IMR-90 (cell line): ENCODE measurements at regions not wholly inside any gene's neighbourhood (a gene's known extent, or its start where the extent isn't known, plus 50 kb on each side); places are given as distances from the start of the nearest gene placed in this dataset.

Experiments used
- ATAC-seq: fragments of 200-7000 bp; cut with Tn5 transposase; 2 replicates; pipeline ENCODE4 v1.9.1; 2020; ENCODE audit warnings: low read depth, mild to moderate bottlenecking, moderate library complexity
- BruUV-seq: library from RNA; stranded (reverse); fragments of 400-500 nt; replicated peaks from 2 replicates; lab custom pipeline; 2021; lab: Mats Ljungman, UMichigan
- CTCF ChIA-PET: fragments of 300-600 bp; formaldehyde crosslinking; extraction: SDS; loops from one replicate; lab custom pipeline; 2021; ENCODE audit warnings: antibody characterized with exemption; lab: Yijun Ruan, JAX
- POLR2A ChIA-PET: fragments of 300-600 bp; sonication (Branson Sonifier 250); formaldehyde crosslinking; loops from one replicate; lab custom pipeline; 2022; ENCODE audit warnings: antibody characterized with exemption; ENCODE audit not compliant: unreplicated experiment; lab: Charles Lee
- DNase-seq: peaks from one replicate; pipeline ENCODE4 v3.0.0; 2013
- H2AFZ ChIP-seq: replicated peaks from 2 replicates; pipeline ENCODE3; 2013; ENCODE audit warnings: low read length, mild to moderate bottlenecking; ENCODE audit not compliant: poor library complexity
- H2AK5ac ChIP-seq: 2 replicates; pipeline ENCODE4 v1.6.1; 2013; ENCODE audit warnings: low read depth, low read length, inconsistent platforms
- H2AK9ac ChIP-seq: replicated peaks from 2 replicates; pipeline ENCODE3; 2013; ENCODE audit warnings: mild to moderate bottlenecking, low read depth, low read length, moderate library complexity; ENCODE audit not compliant: poor library complexity
- H2BK120ac ChIP-seq: 2 replicates; pipeline ENCODE4 v1.6.1; 2013; ENCODE audit warnings: low read depth, low read length, inconsistent platforms
- H2BK15ac ChIP-seq: 3 replicates; pipeline ENCODE4 v1.6.1; 2013; ENCODE audit warnings: low read depth, low read length, inconsistent platforms
- H2BK20ac ChIP-seq: 2 replicates; pipeline ENCODE4 v1.6.1; 2013; ENCODE audit warnings: low read depth, mild to moderate bottlenecking, inconsistent platforms, low read length, moderate library complexity
- H2BK5ac ChIP-seq: 2 replicates; pipeline ENCODE4 v1.6.1; 2013; ENCODE audit warnings: mild to moderate bottlenecking, low read depth, low read length, inconsistent platforms; ENCODE audit not compliant: poor library complexity, severe bottlenecking
- H3K14ac ChIP-seq: replicated peaks from 2 replicates; pipeline ENCODE4 v1.6.1; 2013; ENCODE audit warnings: low read depth, low read length, inconsistent platforms
- H3K18ac ChIP-seq: 2 replicates; pipeline ENCODE4 v1.6.1; 2013; ENCODE audit warnings: low read depth, low read length, control low read depth
- H3K23ac ChIP-seq: 2 replicates; pipeline ENCODE4 v1.6.1; 2013; ENCODE audit warnings: low read depth, low read length, inconsistent platforms
- H3K27ac ChIP-seq: 2 replicates; pipeline ENCODE4 v1.5.1; 2013; ENCODE audit warnings: mild to moderate bottlenecking, control low read depth, low read length; ENCODE audit not compliant: insufficient read depth
- H3K27me3 ChIP-seq: 2 replicates; pipeline ENCODE4 v1.6.1; 2013; ENCODE audit warnings: low read length; ENCODE audit not compliant: control insufficient read depth, insufficient read depth
- H3K36me3 ChIP-seq: 2 replicates; pipeline ENCODE4 v1.6.1; 2013; ENCODE audit warnings: low read length, mixed read lengths; ENCODE audit not compliant: control insufficient read depth, insufficient read depth
- H3K4ac ChIP-seq: 2 replicates; pipeline ENCODE4 v1.6.1; 2013; ENCODE audit warnings: low read depth, low read length, inconsistent platforms
- H3K4me1 ChIP-seq: 2 replicates; pipeline ENCODE4 v1.6.1; 2013; ENCODE audit warnings: low read length, mixed read lengths; ENCODE audit not compliant: control insufficient read depth, insufficient read depth
- H3K4me2 ChIP-seq: 2 replicates; pipeline ENCODE4 v1.6.1; 2013; ENCODE audit warnings: low read depth, mild to moderate bottlenecking, control low read depth, low read length, moderate library complexity
- H3K4me3 ChIP-seq: 2 replicates; pipeline ENCODE4 v1.5.1; 2013; ENCODE audit warnings: low read depth, mild to moderate bottlenecking, control low read depth, low read length, moderate library complexity; ENCODE audit not compliant: insufficient read depth
- H3K56ac ChIP-seq: 2 replicates; pipeline ENCODE4 v1.6.1; 2013; ENCODE audit warnings: low read length, inconsistent platforms; ENCODE audit not compliant: insufficient read depth; ENCODE audit errors: extremely low read depth
- H3K79me1 ChIP-seq, 2 experiments: 2 replicates each; pipeline ENCODE4 v1.6.1; 2013; ENCODE audit warnings: low read length in 2 of 2, inconsistent platforms in 1 of 2, low read depth in 1 of 2
- H3K9ac ChIP-seq: 2 replicates; pipeline ENCODE4 v1.6.1; 2013; ENCODE audit warnings: low read depth, low read length, control low read depth
- H3K9me1 ChIP-seq: 2 replicates; pipeline ENCODE4 v1.6.1; 2013; ENCODE audit warnings: low read length, inconsistent platforms; ENCODE audit not compliant: insufficient read depth
- H3K9me3 ChIP-seq: 2 replicates; pipeline ENCODE4 v1.6.1; 2013; ENCODE audit warnings: low read length; ENCODE audit not compliant: control insufficient read depth, insufficient read depth
- H4K20me1 ChIP-seq: 2 replicates; pipeline ENCODE4 v1.6.1; 2013; ENCODE audit warnings: low read length, inconsistent platforms; ENCODE audit not compliant: insufficient read depth
- H4K5ac ChIP-seq: 2 replicates; pipeline ENCODE4 v1.6.1; 2013; ENCODE audit warnings: mild to moderate bottlenecking, low read depth, low read length, control low read depth
- H4K8ac ChIP-seq, 2 experiments: 2 replicates each; pipeline ENCODE4 v1.6.1; 2013; ENCODE audit warnings: low read depth in 2 of 2, low read length in 2 of 2, control low read depth in 1 of 2, inconsistent platforms in 1 of 2
- H4K91ac ChIP-seq: 2 replicates; pipeline ENCODE4 v1.6.1; 2013; ENCODE audit warnings: low read depth, low read length, inconsistent platforms; ENCODE audit not compliant: insufficient read depth
- MXI1 ChIP-seq: IDR thresholded peaks from 2 replicates; pipeline ENCODE4 v1.6.1; 2012; ENCODE audit warnings: low read depth, mild to moderate bottlenecking, low read length, moderate library complexity, borderline replicate concordance
- POLR2A ChIP-seq: IDR thresholded peaks from 2 replicates; pipeline ENCODE4 v1.6.1; 2012; ENCODE audit warnings: mild to moderate bottlenecking, low read depth, low read length
- WGBS, 2 experiments: methylation state at CpG; one replicate each; pipeline versions ENCODE4 v1.1.5 to v1.1.7; 2013; ENCODE audit warnings: missing lambda C conversion rate in 2 of 2; ENCODE audit not compliant: insufficient read length in 1 of 2; ENCODE audit errors: extremely low coverage in 2 of 2; 5-methylcytosine and 5-hydroxymethylcytosine counted together
- dilution Hi-C: fragments of 300-500 bp; cut with HindIII; formaldehyde crosslinking; loops from one replicate; pipeline ENCODE4 v1.14.3; 2018; ENCODE audit warnings: low sequenced_read_pairs; ENCODE audit not compliant: unreplicated experiment
- in situ Hi-C: fragments of 300-500 bp; cut with MboI; formaldehyde crosslinking; loops from 3 replicates; pipeline ENCODE4 v1.14.3; 2019; ENCODE audit warnings: low sequenced_read_pairs, inconsistent platforms, mixed read lengths
- intact Hi-C: fragments of 100-400 bp; cut with micrococcal nuclease; formaldehyde crosslinking; loops from 2 replicates; pipeline ENCODE4 v1.10.0; 2022
- TF ChIP-seq, protein P1 (sequence below): fragments of 150-350 bp; IDR thresholded peaks from 2 replicates; pipeline ENCODE4 v1.6.1; 2016; ENCODE audit warnings: low read depth, mild to moderate bottlenecking, low read length, moderate library complexity, borderline replicate concordance

DNA sequence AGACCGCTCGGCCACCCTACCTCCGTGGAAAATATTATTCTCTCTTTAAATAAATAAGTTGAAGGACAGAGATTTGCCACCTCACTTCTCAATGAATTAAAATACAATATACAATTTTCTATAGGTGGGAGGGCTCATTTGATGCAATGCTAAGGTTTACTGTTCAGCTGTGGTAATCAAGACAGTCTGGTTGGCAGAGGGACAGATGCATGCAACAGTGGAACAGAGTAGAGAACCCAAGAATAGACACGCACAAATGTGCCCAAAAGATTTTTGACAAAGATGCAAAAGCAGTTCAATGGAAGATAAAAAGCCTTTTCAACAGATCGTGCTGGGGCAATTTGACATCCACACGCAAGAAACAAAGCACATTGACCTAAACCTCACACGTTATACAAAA lies 145.2 kb downstream of the CEBPB start:
- intact Hi-C loops = no loop called here
- peak overlapping the region; percentile 34; the same call in 1 of the 3 replicates for H2BK15ac ChIP-seq
- no peak overlapping the region for H3K9ac ChIP-seq
- H3K27me3 ChIP-seq = no peaks in the 10 kb centered on the region
- no TSS peak for BruUV-seq
- ChIA-PET CTCF (no interaction called here), POLR2A (interaction anchor here (0.7 kb wide), 1 partner anchor 112 kb away, joined by 3 read pairs; no protein-coding TSS in a partner anchor)
- dilution Hi-C loops = no loop called here
- H3K4ac ChIP-seq = no peak overlapping the region
- no peaks in the 10 kb centered on the region for H4K20me1 ChIP-seq
- no peak overlapping the region for H3K27ac ChIP-seq
- H3K9me1 ChIP-seq = peaks cover 13% of the 10 kb centered on the region
- no peak overlapping the region for H2BK120ac ChIP-seq
- H3K9me3 ChIP-seq = no peaks in the 10 kb centered on the region
- TF ChIP-seq, protein P1, sequence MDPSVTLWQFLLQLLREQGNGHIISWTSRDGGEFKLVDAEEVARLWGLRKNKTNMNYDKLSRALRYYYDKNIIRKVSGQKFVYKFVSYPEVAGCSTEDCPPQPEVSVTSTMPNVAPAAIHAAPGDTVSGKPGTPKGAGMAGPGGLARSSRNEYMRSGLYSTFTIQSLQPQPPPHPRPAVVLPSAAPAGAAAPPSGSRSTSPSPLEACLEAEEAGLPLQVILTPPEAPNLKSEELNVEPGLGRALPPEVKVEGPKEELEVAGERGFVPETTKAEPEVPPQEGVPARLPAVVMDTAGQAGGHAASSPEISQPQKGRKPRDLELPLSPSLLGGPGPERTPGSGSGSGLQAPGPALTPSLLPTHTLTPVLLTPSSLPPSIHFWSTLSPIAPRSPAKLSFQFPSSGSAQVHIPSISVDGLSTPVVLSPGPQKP = no peak
- TF ChIP-seq MXI1 = no peak
- no peak for TF ChIP-seq POLR2A
- 17% methylated on average over 1 of the region's 7 CpGs; no CpG with 5 or more reads in 1 of the 2 experiments for WGBS, 2 experiments
- no peak overlapping the region for H3K4me2 ChIP-seq
- H2BK5ac ChIP-seq = no peak overlapping the region
- ATAC-seq = no peak
- peaks cover 25% of the 10 kb centered on the region for H3K4me1 ChIP-seq
- no peak overlapping the region for H4K5ac ChIP-seq
- no peak overlapping the region; the same call in 1 of the 2 replicates for H3K56ac ChIP-seq
- H3K79me1 ChIP-seq = peaks cover 0 to 3% of the 10 kb centered on the region in 2 experiments; a peak in 1 of 4 replicates
- H2BK20ac ChIP-seq = no peak overlapping the region
- in situ Hi-C loops = no loop called here
- no peak overlapping the region; the same call in 1 of the 2 replicates for H4K91ac ChIP-seq
- no peak overlapping the region for H4K8ac ChIP-seq
- no peak overlapping the region for H3K14ac ChIP-seq
- no peak overlapping the region for H3K18ac ChIP-seq
- no peak overlapping the region for H3K4me3 ChIP-seq
- no peak overlapping the region for H3K23ac ChIP-seq
- no peak for DNase-seq
- H2AK5ac ChIP-seq = peak overlapping the region; percentile 66; the same call in 1 of the 2 replicates
- no peaks in the 10 kb centered on the region for H3K36me3 ChIP-seq
- no peak overlapping the region for H2AFZ ChIP-seq
- H2AK9ac ChIP-seq = no peak overlapping the region
